GM23338 (cell line): ENCODE measurements at regions not wholly inside any gene's neighbourhood (a gene's known extent, or its start where the extent isn't known, plus 50 kb on each side); places are given as distances from the start of the nearest gene placed in this dataset.

Experiments
- ATAC-seq: fragments of 200-7000 bp; cut with Tn5 transposase; 3 replicates; pipeline ENCODE4 v1.9.1; 2020
- DNase-seq: peaks from one replicate; pipeline ENCODE4 v3.0.0-alpha.2; 2015; ENCODE audit warnings: low spot score
- H2AFZ ChIP-seq: fragments of 200-600 bp; sonication (generic); 2 replicates; pipeline ENCODE4 v1.8.0; 2016; ENCODE audit warnings: antibody characterized with exemption, mild to moderate bottlenecking, moderate library complexity
- H3F3A ChIP-seq: fragments of 200-600 bp; sonication (generic); replicated peaks from 2 replicates; pipeline ENCODE4 v1.8.0; 2017; ENCODE audit warnings: antibody characterized with exemption, mixed run types, low read depth
- H3K27ac ChIP-seq: fragments of 200-600 bp; sonication (generic); 2 replicates; pipeline ENCODE4 v1.6.1; 2016; ENCODE audit warnings: low read depth
- H3K27me3 ChIP-seq: fragments of 200-600 bp; sonication (generic); 2 replicates; pipeline ENCODE4 v1.8.0; 2016; ENCODE audit warnings: mild to moderate bottlenecking, mixed run types, moderate library complexity; ENCODE audit not compliant: insufficient read depth
- H3K36me3 ChIP-seq: fragments of 200-600 bp; sonication (generic); 2 replicates; pipeline ENCODE4 v1.8.0; 2016; ENCODE audit warnings: mild to moderate bottlenecking; ENCODE audit not compliant: insufficient read depth
- H3K4me1 ChIP-seq: fragments of 200-600 bp; sonication (generic); 2 replicates; pipeline ENCODE4 v1.8.0; 2016; ENCODE audit warnings: mild to moderate bottlenecking, moderate library complexity; ENCODE audit not compliant: insufficient read depth
- H3K4me2 ChIP-seq: fragments of 200-600 bp; sonication (generic); 2 replicates; pipeline ENCODE4 v1.7.1; 2017; ENCODE audit warnings: mixed run types
- H3K4me3 ChIP-seq: fragments of 200-600 bp; sonication (generic); 2 replicates; pipeline ENCODE4 v1.6.1; 2016; ENCODE audit warnings: mixed run types
- H3K79me2 ChIP-seq: fragments of 200-600 bp; sonication (generic); replicated peaks from 2 replicates; pipeline ENCODE4 v1.8.0; 2017; ENCODE audit warnings: mild to moderate bottlenecking; ENCODE audit not compliant: insufficient read depth
- H3K9me2 ChIP-seq: fragments of 200-600 bp; sonication (generic); 2 replicates; pipeline ENCODE4 v1.8.0; 2017; ENCODE audit not compliant: insufficient read depth
- H4K20me1 ChIP-seq: fragments of 200-600 bp; sonication (generic); replicated peaks from 2 replicates; pipeline ENCODE4 v1.8.0; 2017; ENCODE audit warnings: mild to moderate bottlenecking; ENCODE audit not compliant: insufficient read depth
- H3K27ac Mint-ChIP-seq: 2 replicates; pipeline ENCODE4 v1.8.0; 2020; ENCODE audit warnings: inconsistent platforms, mild to moderate bottlenecking, moderate library complexity, mixed read lengths
- H3K27me3 Mint-ChIP-seq: 3 replicates; pipeline ENCODE4 v1.8.0; 2022; ENCODE audit warnings: low read depth, mild to moderate bottlenecking, moderate library complexity, mixed read lengths, inconsistent platforms; ENCODE audit not compliant: insufficient read depth, poor library complexity
- H3K36me3 Mint-ChIP-seq: 3 replicates; pipeline ENCODE4 v1.8.0; 2021; ENCODE audit warnings: low read depth, mild to moderate bottlenecking, inconsistent platforms, moderate library complexity, mixed read lengths
- H3K4me1 Mint-ChIP-seq: 3 replicates; pipeline ENCODE4 v1.8.0; 2020; ENCODE audit warnings: mild to moderate bottlenecking, inconsistent platforms, mixed read lengths
- H3K4me3 Mint-ChIP-seq: 3 replicates; pipeline ENCODE4 v1.8.0; 2021; ENCODE audit warnings: moderate library complexity, mild to moderate bottlenecking, inconsistent platforms, mixed read lengths
- H3K9me3 Mint-ChIP-seq: 3 replicates; pipeline ENCODE4 v1.8.0; 2020; ENCODE audit warnings: moderate library complexity, mild to moderate bottlenecking, inconsistent platforms, mixed read lengths
- CTCF ChIP-seq, 2 experiments: fragments of 200-600 bp in 1 of 2; sonication (generic) in 1 of 2; conservative IDR thresholded peaks; 2 replicates each; pipeline versions ENCODE4 v1.5.1 to v1.6.1; 2016 to 2017; ENCODE audit warnings: antibody characterized with exemption in 2 of 2, low read depth in 2 of 2, mild to moderate bottlenecking in 2 of 2, moderate library complexity in 1 of 2
- JUNB ChIP-seq: IDR thresholded peaks from one replicate; pipeline ENCODE4 v1.6.1; 2016; ENCODE audit warnings: antibody characterized with exemption; ENCODE audit not compliant: unreplicated experiment
- POLR2AphosphoS5 ChIP-seq: IDR thresholded peaks from 2 replicates; pipeline ENCODE4 v1.6.1; 2016; ENCODE audit warnings: antibody characterized with exemption, low read depth
- ZNF331 ChIP-seq: fragments of 250-450 bp; sonication (Bioruptor Pico); IDR thresholded peaks from 2 replicates; pipeline ENCODE4 v1.5.0; 2020; ENCODE audit warnings: low read depth, mild to moderate bottlenecking, moderate library complexity
- TF ChIP-seq, protein P1 (sequence below): fragments of 250-450 bp; sonication (Bioruptor Pico); IDR thresholded peaks from 2 replicates; pipeline ENCODE4 v1.5.0; 2020; ENCODE audit warnings: mild to moderate bottlenecking, moderate library complexity

DNA sequence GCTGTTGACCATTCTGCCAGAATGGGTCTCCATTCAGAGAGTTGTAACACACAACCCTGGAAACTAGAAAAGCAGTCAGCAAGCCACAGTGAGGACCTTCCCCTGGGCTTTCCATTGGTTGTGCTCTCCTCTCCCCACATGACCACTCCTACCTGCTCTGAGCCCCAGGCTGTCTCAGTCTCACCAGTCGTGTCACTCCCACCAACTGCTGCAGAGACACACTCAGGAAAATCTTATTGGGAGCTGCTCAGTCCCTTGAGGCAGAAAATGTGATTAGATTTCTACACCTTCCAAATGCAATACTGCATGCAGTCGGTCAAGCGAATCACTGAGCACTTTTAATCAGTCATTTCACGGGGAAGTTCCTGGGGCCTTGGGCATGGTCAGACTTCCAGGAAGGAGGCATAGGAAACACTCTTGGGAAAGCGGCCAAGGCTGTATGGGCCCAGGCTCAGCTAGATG, 284.2 kb upstream of the NMUR2 start (continued):
- TF ChIP-seq, protein P1, sequence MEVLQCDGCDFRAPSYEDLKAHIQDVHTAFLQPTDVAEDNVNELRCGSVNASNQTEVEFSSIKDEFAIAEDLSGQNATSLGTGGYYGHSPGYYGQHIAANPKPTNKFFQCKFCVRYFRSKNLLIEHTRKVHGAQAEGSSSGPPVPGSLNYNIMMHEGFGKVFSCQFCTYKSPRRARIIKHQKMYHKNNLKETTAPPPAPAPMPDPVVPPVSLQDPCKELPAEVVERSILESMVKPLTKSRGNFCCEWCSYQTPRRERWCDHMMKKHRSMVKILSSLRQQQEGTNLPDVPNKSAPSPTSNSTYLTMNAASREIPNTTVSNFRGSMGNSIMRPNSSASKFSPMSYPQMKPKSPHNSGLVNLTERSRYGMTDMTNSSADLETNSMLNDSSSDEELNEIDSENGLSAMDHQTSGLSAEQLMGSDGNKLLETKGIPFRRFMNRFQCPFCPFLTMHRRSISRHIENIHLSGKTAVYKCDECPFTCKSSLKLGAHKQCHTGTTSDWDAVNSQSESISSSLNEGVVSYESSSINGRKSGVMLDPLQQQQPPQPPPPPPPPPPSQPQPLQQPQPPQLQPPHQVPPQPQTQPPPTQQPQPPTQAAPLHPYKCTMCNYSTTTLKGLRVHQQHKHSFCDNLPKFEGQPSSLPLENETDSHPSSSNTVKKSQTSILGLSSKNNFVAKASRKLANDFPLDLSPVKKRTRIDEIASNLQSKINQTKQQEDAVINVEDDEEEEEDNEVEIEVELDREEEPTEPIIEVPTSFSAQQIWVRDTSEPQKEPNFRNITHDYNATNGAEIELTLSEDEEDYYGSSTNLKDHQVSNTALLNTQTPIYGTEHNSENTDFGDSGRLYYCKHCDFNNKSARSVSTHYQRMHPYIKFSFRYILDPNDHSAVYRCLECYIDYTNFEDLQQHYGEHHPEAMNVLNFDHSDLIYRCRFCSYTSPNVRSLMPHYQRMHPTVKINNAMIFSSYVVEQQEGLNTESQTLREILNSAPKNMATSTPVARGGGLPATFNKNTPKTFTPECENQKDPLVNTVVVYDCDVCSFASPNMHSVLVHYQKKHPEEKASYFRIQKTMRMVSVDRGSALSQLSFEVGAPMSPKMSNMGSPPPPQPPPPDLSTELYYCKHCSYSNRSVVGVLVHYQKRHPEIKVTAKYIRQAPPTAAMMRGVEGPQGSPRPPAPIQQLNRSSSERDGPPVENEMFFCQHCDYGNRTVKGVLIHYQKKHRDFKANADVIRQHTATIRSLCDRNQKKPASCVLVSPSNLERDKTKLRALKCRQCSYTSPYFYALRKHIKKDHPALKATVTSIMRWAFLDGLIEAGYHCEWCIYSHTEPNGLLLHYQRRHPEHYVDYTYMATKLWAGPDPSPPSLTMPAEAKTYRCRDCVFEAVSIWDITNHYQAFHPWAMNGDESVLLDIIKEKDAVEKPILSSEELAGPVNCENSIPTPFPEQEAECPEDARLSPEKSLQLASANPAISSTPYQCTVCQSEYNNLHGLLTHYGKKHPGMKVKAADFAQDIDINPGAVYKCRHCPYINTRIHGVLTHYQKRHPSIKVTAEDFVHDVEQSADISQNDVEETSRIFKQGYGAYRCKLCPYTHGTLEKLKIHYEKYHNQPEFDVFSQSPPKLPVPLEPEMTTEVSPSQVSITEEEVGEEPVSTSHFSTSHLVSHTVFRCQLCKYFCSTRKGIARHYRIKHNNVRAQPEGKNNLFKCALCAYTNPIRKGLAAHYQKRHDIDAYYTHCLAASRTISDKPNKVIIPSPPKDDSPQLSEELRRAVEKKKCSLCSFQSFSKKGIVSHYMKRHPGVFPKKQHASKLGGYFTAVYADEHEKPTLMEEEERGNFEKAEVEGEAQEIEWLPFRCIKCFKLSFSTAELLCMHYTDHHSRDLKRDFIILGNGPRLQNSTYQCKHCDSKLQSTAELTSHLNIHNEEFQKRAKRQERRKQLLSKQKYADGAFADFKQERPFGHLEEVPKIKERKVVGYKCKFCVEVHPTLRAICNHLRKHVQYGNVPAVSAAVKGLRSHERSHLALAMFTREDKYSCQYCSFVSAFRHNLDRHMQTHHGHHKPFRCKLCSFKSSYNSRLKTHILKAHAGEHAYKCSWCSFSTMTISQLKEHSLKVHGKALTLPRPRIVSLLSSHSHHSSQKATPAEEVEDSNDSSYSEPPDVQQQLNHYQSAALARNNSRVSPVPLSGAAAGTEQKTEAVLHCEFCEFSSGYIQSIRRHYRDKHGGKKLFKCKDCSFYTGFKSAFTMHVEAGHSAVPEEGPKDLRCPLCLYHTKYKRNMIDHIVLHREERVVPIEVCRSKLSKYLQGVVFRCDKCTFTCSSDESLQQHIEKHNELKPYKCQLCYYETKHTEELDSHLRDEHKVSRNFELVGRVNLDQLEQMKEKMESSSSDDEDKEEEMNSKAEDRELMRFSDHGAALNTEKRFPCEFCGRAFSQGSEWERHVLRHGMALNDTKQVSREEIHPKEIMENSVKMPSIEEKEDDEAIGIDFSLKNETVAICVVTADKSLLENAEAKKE (CRISPR knock-in tag) = no peak
- TF ChIP-seq POLR2AphosphoS5 (no peak), CTCF (conservative IDR thresholded peaks at IDR 0.05; ENCODE audit: low read depth in 2 of 2) (no peak)

- Histone ChIP-seq H3K4me3 (no peak overlapping the region), H3K4me1 (no peaks in the 10 kb centered on the region), H3K27me3 (no peaks in the 10 kb centered on the region), H2AFZ (no peak overlapping the region), H3F3A (no peaks in the 10 kb centered on the region), H3K79me2 (no peaks in the 10 kb centered on the region), H3K27ac (no peak overlapping the region), H3K9me2 (no peaks in the 10 kb centered on the region), H4K20me1 (no peaks in the 10 kb centered on the region), H3K4me2 (no peak overlapping the region), H3K36me3 (no peaks in the 10 kb centered on the region)
- Mint-ChIP-seq H3K4me1 (peaks cover 1% of the 10 kb centered on the region; the same call in 2 of the 3 replicates), H3K4me3 (no peak overlapping the region), H3K36me3 (no peaks in the 10 kb centered on the region), H3K9me3 (peaks cover 5% of the 10 kb centered on the region; the same call in 2 of the 3 replicates), H3K27ac (no peak overlapping the region), H3K27me3 (no peaks in the 10 kb centered on the region)
- no peak for ATAC-seq
- DNase-seq = no peak
- TF ChIP-seq ZNF331 (CRISPR knock-in tag) = no peak
- TF ChIP-seq JUNB = no peak
- TF ChIP-seq CTCF (conservative IDR thresholded peaks at IDR 0.05; ENCODE audit: low read depth in 2 of 2) = no peak
- TF ChIP-seq, protein P1 (CRISPR knock-in tag) = no peak
Observed at GRCh38 chr5:152694231-152694630, 289.2 kb upstream of the NMUR2 start.
